ENCODE measurements at regions not wholly inside any gene's neighbourhood (a gene's known extent, or its start where the extent isn't known, plus 50 kb on each side); places are given as distances from the start of the nearest gene placed in this dataset.

GRCh38 chr3:110139048-110139447, 801.7 kb upstream of the DPPA4 start:
- no peaks in the 10 kb centered on the region for H4K20me1 ChIP-seq (ENCODE audit: control insufficient read depth, insufficient read depth)
- H3K9me3 ChIP-seq (replicated peaks; ENCODE audit: control insufficient read depth, insufficient read depth, low read length): no peaks in the 10 kb centered on the region
- H3K36me3 ChIP-seq (ENCODE audit: control insufficient read depth in 2 of 2, insufficient read depth in 2 of 2, low read length in 1 of 2): no peaks in the 10 kb centered on the region
- H3K4me2 ChIP-seq (ENCODE audit: control insufficient read depth, insufficient read depth): no peak overlapping the region
- no peak overlapping the region for H3K9ac ChIP-seq (ENCODE audit: control insufficient read depth, insufficient read depth, low read length)
- no peak overlapping the region for H3K4me3 ChIP-seq
- ATAC-seq (no peak), FAIRE-seq (no peak), DNase-seq (ENCODE audit: low read depth, low spot score) (no peak)
- intact Hi-C loops (cut with micrococcal nuclease; ENCODE audit: unreplicated experiment) (no loop called here), in situ Hi-C loops (cut with MboI) (no loop called here)
- CTCF ChIA-PET: interaction anchor here (0.6 to 0.9 kb wide), 2 partner anchors 11 to 13 kb away, joined by 3 read pairs; no protein-coding TSS in a partner anchor
- no peak overlapping the region for H2AFZ ChIP-seq (ENCODE audit: control insufficient read depth, low read depth, low read length)
- BruUV-seq (replicated peaks): no TSS peak
- SMC1A ChIA-PET (ENCODE audit: uncharacterized antibody, unreplicated experiment): no interaction called here
- H3K27me3 ChIP-seq (replicated peaks in 1 of 2; ENCODE audit: control insufficient read depth in 2 of 2, insufficient read depth in 2 of 2, low read length in 1 of 2): no peaks in the 10 kb centered on the region
- TF ChIP-seq BCL11A (IDR thresholded peaks at IDR 0.05; ENCODE audit: low read depth, low read length) (no peak), E2F8 (IDR thresholded peaks at IDR 0.05; ENCODE audit: low read depth, partially characterized antibody) (no peak), MEF2B (IDR thresholded peaks at IDR 0.05; ENCODE audit: partially characterized antibody, poor library complexity, severe bottlenecking) (no peak), SMAD5 (IDR thresholded peaks at IDR 0.05; ENCODE audit: low read depth) (no peak), HCFC1 (IDR thresholded peaks at IDR 0.05; ENCODE audit: low read length) (no peak), ATF7 (IDR thresholded peaks at IDR 0.05; ENCODE audit: low read depth) (no peak)
- RAD21 ChIA-PET (ENCODE audit: unreplicated experiment): no interaction called here
- POLR2A ChIA-PET: no interaction called here
- H3K4me1 ChIP-seq (ENCODE audit: control insufficient read depth, insufficient read depth, low read length): no peaks in the 10 kb centered on the region
- no peak overlapping the region for H3K27ac ChIP-seq (ENCODE audit: control insufficient read depth, insufficient read depth)
- WGBS (ENCODE audit: insufficient coverage, insufficient replicate concordance, low lambda C conversion rate, missing lambda C conversion rate): 6% methylated on average over 4 of the region's 4 CpGs
- H3K79me2 ChIP-seq (ENCODE audit: control insufficient read depth, insufficient read depth, low read length): no peaks in the 10 kb centered on the region

- ATAC-seq (no peak), FAIRE-seq (no peak), DNase-seq (ENCODE audit: low read depth, low spot score) (no peak)
- H3K27ac ChIP-seq (ENCODE audit: control insufficient read depth, insufficient read depth): no peak overlapping the region
- H3K4me1 ChIP-seq (ENCODE audit: control insufficient read depth, insufficient read depth, low read length): no peaks in the 10 kb centered on the region
- RAD21 ChIA-PET (ENCODE audit: unreplicated experiment): no interaction called here
- H3K79me2 ChIP-seq (ENCODE audit: control insufficient read depth, insufficient read depth, low read length): no peaks in the 10 kb centered on the region
- in situ Hi-C loops (cut with MboI): no loop called here
- H3K9me3 ChIP-seq (replicated peaks; ENCODE audit: control insufficient read depth, insufficient read depth, low read length): no peaks in the 10 kb centered on the region
- no peak overlapping the region for H3K9ac ChIP-seq (ENCODE audit: control insufficient read depth, insufficient read depth, low read length)
- intact Hi-C loops (cut with micrococcal nuclease; ENCODE audit: unreplicated experiment): no loop called here
- no TSS peak for BruUV-seq (replicated peaks)
- CTCF ChIA-PET: no interaction called here
- WGBS (ENCODE audit: insufficient coverage, insufficient replicate concordance, low lambda C conversion rate, missing lambda C conversion rate): 3% methylated on average over 2 of the region's 2 CpGs
- no peak overlapping the region for H2AFZ ChIP-seq (ENCODE audit: control insufficient read depth, low read depth, low read length)
- POLR2A ChIA-PET: no interaction called here
- no peak overlapping the region for H3K4me3 ChIP-seq
- no peak overlapping the region for H3K4me2 ChIP-seq (ENCODE audit: control insufficient read depth, insufficient read depth)
- SMC1A ChIA-PET (ENCODE audit: uncharacterized antibody, unreplicated experiment): no interaction called here
- no peaks in the 10 kb centered on the region for H3K36me3 ChIP-seq (ENCODE audit: control insufficient read depth in 2 of 2, insufficient read depth in 2 of 2, low read length in 1 of 2)
- H3K27me3 ChIP-seq (replicated peaks in 1 of 2; ENCODE audit: control insufficient read depth in 2 of 2, insufficient read depth in 2 of 2, low read length in 1 of 2): no peaks in the 10 kb centered on the region
- H4K20me1 ChIP-seq (ENCODE audit: control insufficient read depth, insufficient read depth): no peaks in the 10 kb centered on the region
- TF ChIP-seq KAT2A (conservative IDR thresholded peaks at IDR 0.05; ENCODE audit: control insufficient read depth, low read depth, low read length) (no peak), SREBF1 (IDR thresholded peaks at IDR 0.05; ENCODE audit: low read length) (no peak), NFIC (IDR thresholded peaks at IDR 0.05; ENCODE audit: low read depth, low read length) (no peak), USF2 (IDR thresholded peaks at IDR 0.05; ENCODE audit: borderline replicate concordance, low read depth, low read length) (no peak), E2F8 (IDR thresholded peaks at IDR 0.05; ENCODE audit: low read depth, partially characterized antibody) (no peak), NFYB (IDR thresholded peaks at IDR 0.05; ENCODE audit: insufficient read depth, low read depth, low read length) (no peak), RBBP5 (conservative IDR thresholded peaks at IDR 0.05) (no peak)
Measured at GRCh38 chr3:110139821-110140220, 802.5 kb upstream of the DPPA4 start.

Data from GM12878 (cell line).